ENCODE measurements at regions not wholly inside any gene's neighbourhood (a gene's known extent, or its start where the extent isn't known, plus 50 kb on each side); places are given as distances from the start of the nearest gene placed in this dataset.
"Not testable (repeated sequence)": the region's sequence is repeated elsewhere in the genome, so short reads cannot be mapped to it uniquely, and the experiment has no call there.

DNA sequence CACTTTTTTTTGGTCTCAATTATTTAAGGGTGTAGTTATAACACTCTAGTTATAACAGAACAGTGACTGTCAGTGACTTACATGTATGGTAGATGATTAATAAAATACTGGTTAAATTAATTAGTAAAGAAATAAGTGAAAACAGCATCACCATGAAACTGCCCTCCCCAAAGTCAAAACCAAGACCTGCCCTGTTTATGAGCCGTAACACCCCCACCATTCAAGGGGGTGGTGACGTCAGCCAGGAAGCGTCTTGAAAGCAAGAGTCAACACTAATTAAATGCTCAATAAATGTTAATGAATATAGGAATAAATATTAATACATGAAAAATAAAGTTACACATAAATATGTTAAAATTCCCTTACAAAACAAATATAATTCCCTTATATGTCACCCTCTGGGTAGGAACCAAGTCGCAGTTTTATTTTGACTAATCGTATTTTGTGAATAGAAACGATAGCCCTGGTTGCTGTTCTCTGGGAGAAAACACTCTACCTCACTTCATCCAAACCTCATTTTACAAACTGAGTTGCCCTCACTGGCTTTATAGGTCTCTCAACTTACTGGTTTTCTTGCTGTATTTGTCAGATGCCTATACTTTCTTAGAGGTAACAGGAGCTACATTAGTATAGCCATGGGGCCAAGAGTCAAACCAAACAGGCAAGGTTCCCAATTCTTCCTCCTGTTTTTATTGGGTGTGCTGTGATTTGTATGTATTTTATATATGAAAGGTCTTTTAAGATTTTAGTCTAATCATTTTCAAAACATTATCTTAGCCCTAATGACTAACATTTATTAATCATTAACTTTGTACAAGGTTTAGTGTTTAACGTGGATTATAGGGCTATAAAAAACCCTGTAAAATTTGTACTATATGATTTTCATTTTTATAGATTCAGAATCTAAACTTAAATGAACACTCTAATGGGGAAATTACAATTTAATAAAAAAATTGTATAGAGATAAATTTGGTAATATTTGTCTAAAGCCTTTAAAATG lies 227.9 kb upstream of the IRAK1BP1 start:
- H3K9me3 ChIP-seq (ENCODE audit: control insufficient read depth in 2 of 2, low read length in 2 of 2) = peaks cover 0 to 2% of the 10 kb centered on the region in 2 donors
- no peak overlapping the region for H3K4me3 ChIP-seq (ENCODE audit: low read length in 2 of 2)
- H3K27me3 ChIP-seq (ENCODE audit: control insufficient read depth in 1 of 2, insufficient read depth in 2 of 2, low read length in 2 of 2) = no peaks in the 10 kb centered on the region
- H3K9ac ChIP-seq (ENCODE audit: low read length in 2 of 2) = no peak overlapping the region
- no peaks in the 10 kb centered on the region for H3K4me1 ChIP-seq (ENCODE audit: control insufficient read depth, insufficient read depth, low read length)
- H3K36me3 ChIP-seq (ENCODE audit: control insufficient read depth in 2 of 2, insufficient read depth in 2 of 2, low read length in 2 of 2) = no peaks in the 10 kb centered on the region
- H3K27ac ChIP-seq (ENCODE audit: low read length) = no peak overlapping the region

DNA sequence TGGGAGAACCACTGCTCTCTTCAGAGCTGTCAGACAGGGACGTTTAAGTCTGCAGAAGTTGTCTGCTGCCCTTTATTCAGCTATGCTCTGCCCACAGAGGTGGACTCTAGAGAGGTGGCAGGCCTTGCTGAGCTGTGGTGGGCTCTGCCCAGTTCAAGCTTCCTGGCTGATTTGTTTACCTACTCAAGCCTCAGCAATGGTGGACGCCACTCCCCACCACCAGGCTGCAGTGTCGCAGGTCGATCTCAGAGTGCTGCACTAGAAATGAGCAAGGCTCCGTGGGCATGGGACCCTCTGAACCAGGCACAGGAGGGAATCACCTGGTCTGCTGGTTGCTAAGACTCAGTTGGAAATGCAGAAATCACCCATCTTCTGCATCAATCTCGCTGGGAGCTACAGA lies 223.4 kb upstream of the IRAK1BP1 start:
- not testable (repeated sequence) for H3K9ac ChIP-seq (ENCODE audit: low read length in 2 of 2); H3K27me3 ChIP-seq (ENCODE audit: control insufficient read depth in 1 of 2, insufficient read depth in 2 of 2, low read length in 2 of 2); H3K27ac ChIP-seq (ENCODE audit: low read length); H3K36me3 ChIP-seq (ENCODE audit: control insufficient read depth in 2 of 2, insufficient read depth in 2 of 2, low read length in 2 of 2); H3K9me3 ChIP-seq (ENCODE audit: control insufficient read depth in 2 of 2, low read length in 2 of 2); H3K4me1 ChIP-seq (ENCODE audit: control insufficient read depth, insufficient read depth, low read length); H3K4me3 ChIP-seq (ENCODE audit: low read length in 2 of 2)

DNA sequence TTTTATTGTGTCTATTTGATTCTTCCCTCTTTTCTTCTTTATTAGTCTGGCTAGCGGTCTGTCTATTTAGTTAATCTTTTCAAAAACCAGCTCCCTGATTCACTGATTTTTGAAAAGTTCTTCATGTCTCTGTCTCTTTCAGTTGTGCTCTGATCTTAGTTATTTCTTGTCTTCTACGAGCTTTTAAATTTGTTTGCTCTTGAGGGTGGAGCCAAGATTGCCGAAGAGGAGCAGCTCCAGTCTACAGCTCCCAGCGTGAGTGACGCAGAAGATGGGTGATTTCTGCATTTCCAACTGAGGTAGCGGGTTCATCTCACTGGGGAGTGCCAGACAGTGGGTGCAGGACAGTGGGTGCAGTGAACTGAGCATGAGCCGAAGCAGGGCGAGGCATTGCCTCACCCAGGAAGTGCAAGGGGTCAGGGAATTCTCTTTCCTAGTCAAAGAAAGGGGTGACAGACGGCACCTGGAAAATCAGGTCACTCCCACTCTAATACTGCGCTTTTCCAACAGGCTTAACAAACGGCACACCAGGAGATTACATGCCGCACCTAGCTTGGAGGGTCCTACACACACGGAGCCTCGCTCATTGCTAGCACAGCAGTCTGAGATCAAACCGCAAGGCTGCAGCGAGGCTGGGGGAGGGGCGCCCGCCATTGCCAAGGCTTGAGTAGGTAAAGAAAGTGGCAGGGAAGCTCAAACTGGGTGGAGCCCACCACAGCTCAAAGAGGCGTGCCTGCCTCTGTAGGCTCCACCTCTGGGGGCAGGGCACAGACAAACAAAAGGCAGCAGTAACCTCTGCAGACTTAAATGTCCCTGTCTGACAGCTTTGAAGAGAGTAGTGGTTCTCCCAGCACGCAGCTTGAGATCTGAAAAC lies 220.6 kb upstream of the IRAK1BP1 start:
- H3K9ac ChIP-seq (ENCODE audit: low read length in 2 of 2); H3K36me3 ChIP-seq (ENCODE audit: control insufficient read depth in 2 of 2, insufficient read depth in 2 of 2, low read length in 2 of 2); H3K4me1 ChIP-seq (ENCODE audit: control insufficient read depth, insufficient read depth, low read length); H3K9me3 ChIP-seq (ENCODE audit: control insufficient read depth in 2 of 2, low read length in 2 of 2); H3K4me3 ChIP-seq (ENCODE audit: low read length in 2 of 2); H3K27me3 ChIP-seq (ENCODE audit: control insufficient read depth in 1 of 2, insufficient read depth in 2 of 2, low read length in 2 of 2); H3K27ac ChIP-seq (ENCODE audit: low read length): not testable (repeated sequence)

DNA sequence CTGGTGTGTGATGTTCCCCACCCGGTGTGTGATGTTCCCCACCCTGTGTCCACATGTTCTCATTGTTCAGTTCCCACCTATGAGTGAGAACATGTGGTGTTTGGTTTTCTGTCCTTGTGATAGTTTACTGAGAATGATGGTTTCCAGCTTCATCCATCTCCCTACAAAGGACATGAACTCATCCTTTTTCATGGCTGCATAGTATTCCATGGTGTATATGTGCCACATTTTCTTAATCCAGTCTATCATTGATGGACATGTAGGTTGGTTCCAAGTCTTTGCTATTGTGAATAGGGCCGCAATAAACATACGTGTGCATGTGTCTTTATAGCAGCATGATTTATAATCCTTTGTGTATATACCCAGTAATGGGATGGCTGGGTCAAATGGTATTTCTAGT lies 201.5 kb upstream of the IRAK1BP1 start:
- H3K27me3 ChIP-seq (ENCODE audit: control insufficient read depth in 1 of 2, insufficient read depth in 2 of 2, low read length in 2 of 2); H3K9ac ChIP-seq (ENCODE audit: low read length in 2 of 2); H3K36me3 ChIP-seq (ENCODE audit: control insufficient read depth in 2 of 2, insufficient read depth in 2 of 2, low read length in 2 of 2); H3K4me3 ChIP-seq (ENCODE audit: low read length in 2 of 2); H3K27ac ChIP-seq (ENCODE audit: low read length); H3K9me3 ChIP-seq (ENCODE audit: control insufficient read depth in 2 of 2, low read length in 2 of 2); H3K4me1 ChIP-seq (ENCODE audit: control insufficient read depth, insufficient read depth, low read length): not testable (repeated sequence)

DNA sequence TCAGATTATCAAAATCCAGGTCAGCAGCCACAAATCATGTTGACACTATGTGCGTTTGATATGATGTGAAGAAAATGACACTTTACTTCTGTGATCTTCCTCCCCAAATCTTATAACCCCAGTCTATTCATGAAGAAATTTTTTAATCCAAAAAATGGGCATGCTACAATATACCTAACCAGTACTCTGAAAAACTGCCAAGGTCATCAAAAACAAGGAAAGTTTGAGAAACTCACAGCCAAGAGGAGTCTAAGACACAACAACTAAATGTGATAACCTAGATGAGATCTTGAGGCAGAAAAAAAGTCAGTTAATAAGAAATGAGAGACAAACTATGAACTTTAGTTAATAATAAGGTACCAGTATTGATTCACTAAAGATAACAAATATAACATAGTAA lies 200.6 kb upstream of the IRAK1BP1 start:
- Histone ChIP-seq H3K27ac (ENCODE audit: low read length) (no peak overlapping the region), H3K9ac (ENCODE audit: low read length in 2 of 2) (no peak overlapping the region), H3K27me3 (ENCODE audit: control insufficient read depth in 1 of 2, insufficient read depth in 2 of 2, low read length in 2 of 2) (no peaks in the 10 kb centered on the region), H3K9me3 (ENCODE audit: control insufficient read depth in 2 of 2, low read length in 2 of 2) (no peaks in the 10 kb centered on the region), H3K4me3 (ENCODE audit: low read length in 2 of 2) (no peak overlapping the region), H3K4me1 (ENCODE audit: control insufficient read depth, insufficient read depth, low read length) (no peaks in the 10 kb centered on the region), H3K36me3 (ENCODE audit: control insufficient read depth in 2 of 2, insufficient read depth in 2 of 2, low read length in 2 of 2) (no peaks in the 10 kb centered on the region)

DNA sequence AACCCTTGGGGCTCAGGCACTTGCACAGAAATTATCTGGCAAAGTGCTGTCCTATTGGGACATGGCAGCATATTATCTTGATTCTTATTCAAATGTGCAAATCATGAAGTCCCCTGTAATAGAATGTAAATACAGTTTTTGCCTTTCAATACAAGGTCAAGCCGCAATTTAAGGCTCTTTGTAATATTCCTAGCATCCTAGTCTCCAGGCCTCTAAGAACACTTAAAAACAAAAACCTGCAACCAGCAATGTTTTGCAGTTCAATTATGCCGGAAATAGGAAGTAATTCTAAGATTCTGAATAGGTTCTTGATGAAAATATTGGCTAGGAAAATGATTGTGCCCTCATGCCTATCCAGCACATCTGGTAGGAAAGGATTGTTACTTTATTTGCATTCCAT lies 197.2 kb upstream of the IRAK1BP1 start:
- H3K9me3 ChIP-seq (ENCODE audit: control insufficient read depth in 2 of 2, low read length in 2 of 2) = no peaks in the 10 kb centered on the region
- no peak overlapping the region for H3K9ac ChIP-seq (ENCODE audit: low read length in 2 of 2)
- no peaks in the 10 kb centered on the region for H3K36me3 ChIP-seq (ENCODE audit: control insufficient read depth in 2 of 2, insufficient read depth in 2 of 2, low read length in 2 of 2)
- H3K4me3 ChIP-seq (ENCODE audit: low read length in 2 of 2) = no peak overlapping the region
- H3K27me3 ChIP-seq (ENCODE audit: control insufficient read depth in 1 of 2, insufficient read depth in 2 of 2, low read length in 2 of 2) = no peaks in the 10 kb centered on the region
- no peaks in the 10 kb centered on the region for H3K4me1 ChIP-seq (ENCODE audit: control insufficient read depth, insufficient read depth, low read length)
- no peak overlapping the region for H3K27ac ChIP-seq (ENCODE audit: low read length)

DNA sequence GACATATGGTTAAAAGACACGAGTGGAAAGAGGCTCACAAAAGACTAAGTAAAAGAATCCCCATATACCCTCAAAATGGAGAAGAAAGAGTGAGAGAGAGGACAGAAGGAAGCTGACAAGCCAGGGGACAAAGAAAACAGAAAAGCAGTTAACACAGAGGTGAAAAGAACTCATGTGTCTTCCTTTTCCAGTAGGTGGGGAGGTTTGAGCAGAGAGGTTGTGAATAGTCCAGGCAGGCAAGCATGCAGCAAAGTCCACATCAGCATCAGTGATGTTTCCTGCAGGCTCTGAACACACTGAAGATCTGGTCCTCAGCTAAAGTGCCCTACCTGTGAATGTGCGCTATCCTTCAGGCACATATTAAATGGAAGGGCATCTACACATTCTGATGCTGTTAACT lies 196.5 kb upstream of the IRAK1BP1 start:
- no peaks in the 10 kb centered on the region for H3K4me1 ChIP-seq (ENCODE audit: control insufficient read depth, insufficient read depth, low read length)
- H3K4me3 ChIP-seq (ENCODE audit: low read length in 2 of 2) = no peak overlapping the region
- no peaks in the 10 kb centered on the region for H3K27me3 ChIP-seq (ENCODE audit: control insufficient read depth in 1 of 2, insufficient read depth in 2 of 2, low read length in 2 of 2)
- H3K9ac ChIP-seq (ENCODE audit: low read length in 2 of 2) = no peak overlapping the region
- H3K27ac ChIP-seq (ENCODE audit: low read length) = no peak overlapping the region
- H3K36me3 ChIP-seq (ENCODE audit: control insufficient read depth in 2 of 2, insufficient read depth in 2 of 2, low read length in 2 of 2) = no peaks in the 10 kb centered on the region
- H3K9me3 ChIP-seq (ENCODE audit: control insufficient read depth in 2 of 2, low read length in 2 of 2) = peaks cover 0 to under 1% of the 10 kb centered on the region in 2 donors

DNA sequence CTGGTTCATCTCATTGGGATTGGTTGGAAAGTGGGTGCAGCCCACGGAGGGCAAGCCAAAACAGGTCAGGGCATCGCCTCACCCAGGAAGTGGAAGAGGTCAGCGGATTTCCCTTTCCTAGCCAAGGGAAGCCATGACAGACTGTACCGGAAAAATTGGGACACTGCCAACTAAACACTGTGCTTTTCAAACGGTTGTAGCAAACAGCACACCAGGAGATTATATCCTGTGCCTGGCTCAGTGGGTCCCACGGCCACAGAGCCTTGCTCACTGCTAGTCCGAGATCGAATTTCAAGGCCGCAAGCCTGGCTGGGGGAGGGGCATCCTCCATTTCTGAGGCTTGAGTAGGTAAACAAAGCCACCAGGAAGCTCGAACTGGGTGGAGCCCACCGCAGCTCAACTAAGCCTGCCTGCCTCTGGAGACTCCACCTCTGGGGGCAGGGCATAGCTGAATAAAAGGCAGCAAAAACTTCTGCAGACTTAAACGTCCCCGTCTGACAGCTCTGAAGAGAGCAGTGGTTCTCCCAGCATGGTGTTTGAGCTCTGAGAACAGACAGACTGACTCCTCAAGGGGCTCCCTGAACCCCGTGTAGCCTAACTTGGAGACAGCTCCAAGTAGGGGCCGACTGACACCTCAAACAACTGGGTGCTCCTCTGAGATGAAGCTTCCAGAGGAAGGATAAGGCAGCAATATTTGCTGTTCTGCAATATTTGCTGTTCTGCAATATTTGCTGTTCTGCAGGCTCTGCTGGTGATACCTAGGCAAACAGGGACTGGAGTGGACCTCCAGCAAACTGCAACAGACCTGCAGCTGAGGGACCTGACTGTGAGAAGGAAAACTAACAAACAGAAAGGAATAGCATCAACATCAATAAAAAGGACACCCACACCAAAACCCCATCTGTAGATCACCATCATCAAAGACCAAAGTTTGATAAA lies 191.0 kb upstream of the IRAK1BP1 start:
- H3K4me3 ChIP-seq (ENCODE audit: low read length in 2 of 2); H3K27me3 ChIP-seq (ENCODE audit: control insufficient read depth in 1 of 2, insufficient read depth in 2 of 2, low read length in 2 of 2); H3K36me3 ChIP-seq (ENCODE audit: control insufficient read depth in 2 of 2, insufficient read depth in 2 of 2, low read length in 2 of 2); H3K27ac ChIP-seq (ENCODE audit: low read length); H3K4me1 ChIP-seq (ENCODE audit: control insufficient read depth, insufficient read depth, low read length); H3K9me3 ChIP-seq (ENCODE audit: control insufficient read depth in 2 of 2, low read length in 2 of 2); H3K9ac ChIP-seq (ENCODE audit: low read length in 2 of 2): not testable (repeated sequence)

DNA sequence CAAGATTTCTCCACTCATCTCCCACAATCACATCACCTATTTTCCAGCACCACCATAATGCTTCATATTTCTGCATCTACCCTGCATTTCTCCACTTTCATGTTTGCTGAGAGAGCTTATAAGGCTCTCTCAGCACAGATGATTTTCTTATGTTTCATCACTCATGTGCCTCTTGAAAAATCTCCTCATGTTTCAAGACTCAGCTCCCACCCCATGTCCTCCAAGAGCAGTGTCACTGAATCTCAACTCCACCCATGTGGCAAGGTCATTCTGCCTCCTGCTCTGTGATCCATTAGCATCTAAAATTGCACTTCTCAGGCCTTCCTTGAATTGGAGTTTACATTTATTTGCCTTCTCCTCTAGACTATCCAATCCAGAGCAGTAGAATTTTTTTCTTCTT lies 178.7 kb upstream of the IRAK1BP1 start:
- no peaks in the 10 kb centered on the region for H3K36me3 ChIP-seq (ENCODE audit: control insufficient read depth in 2 of 2, insufficient read depth in 2 of 2, low read length in 2 of 2)
- H3K4me3 ChIP-seq (ENCODE audit: low read length in 2 of 2) = no peak overlapping the region
- no peaks in the 10 kb centered on the region for H3K4me1 ChIP-seq (ENCODE audit: control insufficient read depth, insufficient read depth, low read length)
- no peak overlapping the region for H3K9ac ChIP-seq (ENCODE audit: low read length in 2 of 2)
- H3K27me3 ChIP-seq (ENCODE audit: control insufficient read depth in 1 of 2, insufficient read depth in 2 of 2, low read length in 2 of 2) = no peaks in the 10 kb centered on the region
- no peaks in the 10 kb centered on the region for H3K9me3 ChIP-seq (ENCODE audit: control insufficient read depth in 2 of 2, low read length in 2 of 2)
- no peak overlapping the region for H3K27ac ChIP-seq (ENCODE audit: low read length)

DNA sequence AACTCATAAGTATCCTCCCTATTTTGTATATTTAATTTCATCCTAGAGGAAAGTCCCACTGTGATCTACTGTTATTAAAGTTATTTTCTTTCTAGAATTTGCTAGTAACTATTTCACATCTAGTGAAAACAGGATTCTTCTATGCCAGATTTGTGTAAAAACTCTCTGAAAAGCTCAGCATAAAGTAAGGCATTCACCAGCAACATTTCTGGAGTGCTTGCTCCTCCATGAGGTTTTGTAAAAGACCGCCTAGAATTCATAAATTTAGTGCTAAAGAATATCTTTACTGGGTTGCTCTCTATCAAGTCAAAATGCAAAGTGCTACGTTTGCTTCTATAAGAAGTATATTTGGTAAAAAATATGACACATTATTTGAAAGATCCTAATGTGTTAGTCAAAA lies 173.5 kb upstream of the IRAK1BP1 start:
- Histone ChIP-seq H3K4me3 (ENCODE audit: low read length in 2 of 2) (no peak overlapping the region), H3K36me3 (ENCODE audit: control insufficient read depth in 2 of 2, insufficient read depth in 2 of 2, low read length in 2 of 2) (no peaks in the 10 kb centered on the region), H3K4me1 (ENCODE audit: control insufficient read depth, insufficient read depth, low read length) (no peaks in the 10 kb centered on the region), H3K9ac (ENCODE audit: low read length in 2 of 2) (no peak overlapping the region), H3K27me3 (ENCODE audit: control insufficient read depth in 1 of 2, insufficient read depth in 2 of 2, low read length in 2 of 2) (no peaks in the 10 kb centered on the region), H3K27ac (ENCODE audit: low read length) (no peak overlapping the region), H3K9me3 (ENCODE audit: control insufficient read depth in 2 of 2, low read length in 2 of 2) (no peaks in the 10 kb centered on the region)

All from stomach smooth muscle (tissue), 2 donors.